HCT116 (cell line): ENCODE measurements at regions not wholly inside any gene's neighbourhood (a gene's known extent, or its start where the extent isn't known, plus 50 kb on each side); places are given as distances from the start of the nearest gene placed in this dataset.
"Not testable (repeated sequence)": the region's sequence is repeated elsewhere in the genome, so short reads cannot be mapped to it uniquely, and the experiment has no call there.

Experiments
- CEBPB ChIP-seq: IDR thresholded peaks from 2 replicates; pipeline ENCODE4 v1.6.1; 2012; ENCODE audit warnings: low read depth
- CTCF ChIP-seq, 3 experiments: fragments of 200-600 bp in 1 of 3; sonication (generic) in 1 of 3; IDR thresholded peaks in 2 of 3; conservative IDR thresholded peaks in 1 of 3; 2 replicates each; pipeline ENCODE4 v1.5.1; 2012 to 2017; ENCODE audit warnings: low read depth in 2 of 3, low read length in 2 of 3, antibody characterized with exemption in 1 of 3, borderline replicate concordance in 1 of 3, control low read depth in 1 of 3, mild to moderate bottlenecking in 1 of 3, mixed read lengths in 1 of 3, mixed run types in 1 of 3, moderate library complexity in 1 of 3; ENCODE audit not compliant: insufficient read depth in 1 of 3
- MAX ChIP-seq: IDR thresholded peaks from 2 replicates; pipeline ENCODE4 v1.6.1; 2012

GRCh38 chr4:49126443-49126842 is 140.4 kb downstream of the CWH43 start:
- not testable (repeated sequence) for TF ChIP-seq CEBPB; MAX; CTCF (IDR thresholded peaks at IDR 0.05 in 2 of 3, conservative IDR thresholded peaks at IDR 0.05 in 1 of 3; ENCODE audit: borderline replicate concordance in 1 of 3, insufficient read depth in 1 of 3, low read depth in 2 of 3, low read length in 2 of 3)
